ENCODE measurements at regions not wholly inside any gene's neighbourhood (a gene's known extent, or its start where the extent isn't known, plus 50 kb on each side); places are given as distances from the start of the nearest gene placed in this dataset.
"Not testable (repeated sequence)": the region's sequence is repeated elsewhere in the genome, so short reads cannot be mapped to it uniquely, and the experiment has no call there.

DNA sequence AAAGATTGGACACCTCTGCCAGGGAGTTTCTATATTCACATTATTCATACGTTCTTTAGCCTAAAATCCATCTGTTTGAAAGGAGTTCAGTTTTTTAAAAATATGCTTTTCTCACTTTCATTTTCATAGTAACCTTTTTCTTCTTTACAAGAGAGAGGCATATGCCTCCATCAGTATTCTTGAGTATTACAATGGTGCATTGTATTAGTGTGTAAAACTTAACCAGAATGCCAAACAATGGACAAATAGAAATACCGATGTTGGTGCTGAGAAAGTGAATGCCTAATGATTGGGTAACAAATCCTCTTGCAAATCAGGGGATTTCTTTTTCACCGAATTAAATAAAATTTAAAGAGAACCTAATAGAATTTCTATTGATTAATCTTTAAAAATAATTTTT, 163.2 kb upstream of the LAMA2 start:
- H3K9me3 ChIP-seq (ENCODE audit: control insufficient read depth in 5 of 5, low read length in 5 of 5), result no peaks in the 10 kb centered on the region
- H3K9ac ChIP-seq (ENCODE audit: low read length in 5 of 5), result no peak overlapping the region
- no peaks in the 10 kb centered on the region for H3K4me1 ChIP-seq (ENCODE audit: control insufficient read depth in 5 of 5, insufficient read depth in 5 of 5, low read length in 5 of 5)
- H3K27ac ChIP-seq (ENCODE audit: low read depth, low read length), result no peak overlapping the region
- no peak overlapping the region for H3K4me3 ChIP-seq (ENCODE audit: low read depth in 1 of 5, low read length in 5 of 5)
- no peaks in the 10 kb centered on the region for H3K36me3 ChIP-seq (ENCODE audit: control insufficient read depth in 5 of 5, insufficient read depth in 5 of 5, low read length in 5 of 5)
- H3K27me3 ChIP-seq (ENCODE audit: control insufficient read depth in 5 of 5, insufficient read depth in 4 of 5, low read length in 5 of 5), result no peaks in the 10 kb centered on the region

DNA sequence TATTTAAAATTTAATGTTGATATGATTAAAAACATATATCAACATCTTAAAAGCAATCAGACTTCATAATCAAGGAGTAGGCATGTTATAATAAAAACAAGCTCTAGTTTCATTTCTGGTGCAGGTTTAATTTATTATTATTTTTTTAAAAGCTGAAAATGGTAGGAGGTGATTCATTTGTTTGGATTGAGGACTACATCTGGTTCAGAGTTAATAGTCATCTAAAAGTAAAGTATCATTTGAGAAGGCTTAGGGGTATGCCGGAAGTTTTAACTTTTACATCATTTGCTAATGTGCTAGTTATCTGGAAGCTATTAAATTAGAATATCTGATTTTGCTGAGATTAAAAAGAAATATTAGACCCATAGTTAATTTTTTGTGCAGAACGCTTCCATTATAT, 169.5 kb upstream of the LAMA2 start:
- no peaks in the 10 kb centered on the region for H3K9me3 ChIP-seq (ENCODE audit: control insufficient read depth in 5 of 5, low read length in 5 of 5)
- no peaks in the 10 kb centered on the region for H3K36me3 ChIP-seq (ENCODE audit: control insufficient read depth in 5 of 5, insufficient read depth in 5 of 5, low read length in 5 of 5)
- H3K27ac ChIP-seq (ENCODE audit: low read depth, low read length), result no peak overlapping the region
- no peaks in the 10 kb centered on the region for H3K27me3 ChIP-seq (ENCODE audit: control insufficient read depth in 5 of 5, insufficient read depth in 4 of 5, low read length in 5 of 5)
- H3K4me3 ChIP-seq (ENCODE audit: low read depth in 1 of 5, low read length in 5 of 5), result no peak overlapping the region
- no peak overlapping the region for H3K9ac ChIP-seq (ENCODE audit: low read length in 5 of 5)
- H3K4me1 ChIP-seq (ENCODE audit: control insufficient read depth in 5 of 5, insufficient read depth in 5 of 5, low read length in 5 of 5), result no peaks in the 10 kb centered on the region

DNA sequence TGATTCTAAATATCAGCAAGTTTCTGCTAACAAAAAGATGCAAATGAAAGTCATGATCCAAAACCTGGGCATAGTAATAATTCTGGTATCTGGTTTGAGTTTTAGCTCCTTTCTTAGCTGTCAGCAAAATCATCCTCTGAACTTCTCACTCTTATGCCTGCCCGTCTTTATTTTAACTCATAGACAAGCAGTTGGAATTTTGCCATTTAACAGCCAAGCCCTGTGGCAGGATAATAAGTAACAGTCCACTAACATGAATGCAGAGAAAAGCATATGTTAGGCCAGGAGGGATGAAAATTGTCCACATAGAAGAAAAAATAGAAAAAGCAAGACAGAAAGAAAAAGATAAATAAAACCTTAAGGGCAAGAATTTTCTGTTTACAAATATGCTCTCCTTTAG, 170.0 kb upstream of the LAMA2 start:
- H3K4me1 ChIP-seq (ENCODE audit: control insufficient read depth in 5 of 5, insufficient read depth in 5 of 5, low read length in 5 of 5), result no peaks in the 10 kb centered on the region
- no peaks in the 10 kb centered on the region for H3K9me3 ChIP-seq (ENCODE audit: control insufficient read depth in 5 of 5, low read length in 5 of 5)
- no peak overlapping the region for H3K4me3 ChIP-seq (ENCODE audit: low read depth in 1 of 5, low read length in 5 of 5)
- no peaks in the 10 kb centered on the region for H3K27me3 ChIP-seq (ENCODE audit: control insufficient read depth in 5 of 5, insufficient read depth in 4 of 5, low read length in 5 of 5)
- no peak overlapping the region for H3K27ac ChIP-seq (ENCODE audit: low read depth, low read length)
- H3K9ac ChIP-seq (ENCODE audit: low read length in 5 of 5), result no peak overlapping the region
- no peaks in the 10 kb centered on the region for H3K36me3 ChIP-seq (ENCODE audit: control insufficient read depth in 5 of 5, insufficient read depth in 5 of 5, low read length in 5 of 5)

DNA sequence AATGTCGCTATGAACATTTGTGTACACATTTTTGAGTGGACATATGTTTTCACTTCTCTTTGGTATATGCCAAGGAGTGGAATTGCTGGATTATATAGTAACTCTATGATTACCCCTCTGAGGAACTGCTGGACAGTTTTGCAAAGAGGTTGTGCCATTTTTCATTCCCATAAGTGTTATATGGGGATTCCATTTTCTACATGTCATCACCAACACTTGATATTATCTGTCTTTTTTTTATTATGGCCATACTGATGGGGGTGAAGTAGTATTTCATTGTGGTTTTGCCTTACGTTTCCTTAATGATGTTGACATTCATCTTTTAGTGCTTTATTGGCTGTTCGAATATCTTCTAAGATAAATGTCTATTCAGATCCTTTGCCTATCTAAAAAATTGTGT, 171.8 kb upstream of the LAMA2 start:
- no peaks in the 10 kb centered on the region for H3K4me1 ChIP-seq (ENCODE audit: control insufficient read depth in 5 of 5, insufficient read depth in 5 of 5, low read length in 5 of 5)
- H3K27ac ChIP-seq (ENCODE audit: low read depth, low read length), result no peak overlapping the region
- no peak overlapping the region for H3K4me3 ChIP-seq (ENCODE audit: low read depth in 1 of 5, low read length in 5 of 5)
- no peak overlapping the region for H3K9ac ChIP-seq (ENCODE audit: low read length in 5 of 5)
- H3K27me3 ChIP-seq (ENCODE audit: control insufficient read depth in 5 of 5, insufficient read depth in 4 of 5, low read length in 5 of 5), result no peaks in the 10 kb centered on the region
- no peaks in the 10 kb centered on the region for H3K9me3 ChIP-seq (ENCODE audit: control insufficient read depth in 5 of 5, low read length in 5 of 5)
- H3K36me3 ChIP-seq (ENCODE audit: control insufficient read depth in 5 of 5, insufficient read depth in 5 of 5, low read length in 5 of 5), result no peaks in the 10 kb centered on the region

DNA sequence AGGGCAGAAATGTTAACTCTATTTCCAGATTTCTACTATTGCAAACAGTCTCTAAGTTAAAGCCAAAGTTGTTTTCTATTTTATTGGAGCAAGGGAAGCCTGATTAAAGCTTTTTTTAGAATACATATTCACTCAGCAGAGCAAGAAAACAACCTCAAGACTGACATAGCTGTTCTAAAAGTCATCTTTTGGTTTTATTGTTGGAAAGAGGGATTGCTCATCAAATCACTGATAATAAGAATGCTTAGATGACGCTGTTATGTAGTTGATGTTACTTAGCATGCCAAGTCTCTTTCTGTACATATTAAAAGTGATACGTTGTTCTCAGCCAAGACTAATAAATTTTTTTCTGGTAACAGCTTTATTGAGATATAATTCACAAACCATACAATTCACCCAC, 172.6 kb upstream of the LAMA2 start:
- no peak overlapping the region for H3K27ac ChIP-seq (ENCODE audit: low read depth, low read length)
- H3K36me3 ChIP-seq (ENCODE audit: control insufficient read depth in 5 of 5, insufficient read depth in 5 of 5, low read length in 5 of 5), result no peaks in the 10 kb centered on the region
- no peaks in the 10 kb centered on the region for H3K27me3 ChIP-seq (ENCODE audit: control insufficient read depth in 5 of 5, insufficient read depth in 4 of 5, low read length in 5 of 5)
- H3K4me1 ChIP-seq (ENCODE audit: control insufficient read depth in 5 of 5, insufficient read depth in 5 of 5, low read length in 5 of 5), result no peaks in the 10 kb centered on the region
- H3K4me3 ChIP-seq (ENCODE audit: low read depth in 1 of 5, low read length in 5 of 5), result no peak overlapping the region
- H3K9ac ChIP-seq (ENCODE audit: low read length in 5 of 5), result no peak overlapping the region
- no peaks in the 10 kb centered on the region for H3K9me3 ChIP-seq (ENCODE audit: control insufficient read depth in 5 of 5, low read length in 5 of 5)

DNA sequence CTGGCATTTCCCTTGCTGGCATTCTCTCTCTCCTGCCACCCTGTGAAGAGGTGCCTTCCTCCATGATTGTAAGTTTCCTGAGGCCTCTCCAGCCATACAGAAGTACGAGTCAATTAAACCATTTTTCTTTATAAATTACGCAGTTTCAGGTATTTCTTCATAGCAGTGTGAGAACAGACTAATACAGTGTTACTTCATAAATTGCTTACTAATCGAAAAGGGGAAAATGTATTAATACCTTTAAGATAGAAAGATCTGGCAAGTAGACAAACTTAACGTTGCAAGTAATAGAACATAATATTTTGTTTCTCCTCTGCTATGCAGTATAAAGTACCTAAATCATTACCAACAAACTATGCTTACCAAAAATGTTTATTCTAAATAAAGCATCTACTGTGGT, 178.3 kb upstream of the LAMA2 start:
- Histone ChIP-seq H3K4me1 (ENCODE audit: control insufficient read depth in 5 of 5, insufficient read depth in 5 of 5, low read length in 5 of 5) (no peaks in the 10 kb centered on the region), H3K27ac (ENCODE audit: low read depth, low read length) (no peak overlapping the region), H3K9ac (ENCODE audit: low read length in 5 of 5) (no peak overlapping the region), H3K9me3 (ENCODE audit: control insufficient read depth in 5 of 5, low read length in 5 of 5) (no peaks in the 10 kb centered on the region), H3K27me3 (ENCODE audit: control insufficient read depth in 5 of 5, insufficient read depth in 4 of 5, low read length in 5 of 5) (no peaks in the 10 kb centered on the region), H3K4me3 (ENCODE audit: low read depth in 1 of 5, low read length in 5 of 5) (no peak overlapping the region), H3K36me3 (ENCODE audit: control insufficient read depth in 5 of 5, insufficient read depth in 5 of 5, low read length in 5 of 5) (no peaks in the 10 kb centered on the region)

DNA sequence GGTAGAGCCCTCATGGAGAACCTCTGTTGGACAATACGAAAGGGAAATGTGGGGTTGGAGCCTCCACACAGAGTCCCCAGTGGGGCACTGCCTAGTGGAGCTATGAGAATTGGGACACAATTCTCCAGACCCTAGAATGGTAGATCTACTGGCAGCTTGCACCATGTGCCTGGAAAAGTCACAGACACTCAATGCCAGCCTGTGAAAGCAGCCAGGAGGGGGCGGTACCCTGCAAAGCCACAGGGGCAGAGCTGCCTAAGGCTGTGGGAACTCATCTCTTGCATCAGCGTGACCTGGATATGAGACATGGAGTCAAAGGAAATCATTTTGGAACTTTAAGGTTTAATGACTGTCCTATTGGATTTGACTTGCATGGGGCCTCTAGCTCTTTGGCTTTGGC, 179.1 kb upstream of the LAMA2 start:
- H3K27me3 ChIP-seq (ENCODE audit: control insufficient read depth in 5 of 5, insufficient read depth in 4 of 5, low read length in 5 of 5); H3K36me3 ChIP-seq (ENCODE audit: control insufficient read depth in 5 of 5, insufficient read depth in 5 of 5, low read length in 5 of 5); H3K4me1 ChIP-seq (ENCODE audit: control insufficient read depth in 5 of 5, insufficient read depth in 5 of 5, low read length in 5 of 5); H3K27ac ChIP-seq (ENCODE audit: low read depth, low read length); H3K9me3 ChIP-seq (ENCODE audit: control insufficient read depth in 5 of 5, low read length in 5 of 5); H3K9ac ChIP-seq (ENCODE audit: low read length in 5 of 5); H3K4me3 ChIP-seq (ENCODE audit: low read depth in 1 of 5, low read length in 5 of 5): not testable (repeated sequence)

DNA sequence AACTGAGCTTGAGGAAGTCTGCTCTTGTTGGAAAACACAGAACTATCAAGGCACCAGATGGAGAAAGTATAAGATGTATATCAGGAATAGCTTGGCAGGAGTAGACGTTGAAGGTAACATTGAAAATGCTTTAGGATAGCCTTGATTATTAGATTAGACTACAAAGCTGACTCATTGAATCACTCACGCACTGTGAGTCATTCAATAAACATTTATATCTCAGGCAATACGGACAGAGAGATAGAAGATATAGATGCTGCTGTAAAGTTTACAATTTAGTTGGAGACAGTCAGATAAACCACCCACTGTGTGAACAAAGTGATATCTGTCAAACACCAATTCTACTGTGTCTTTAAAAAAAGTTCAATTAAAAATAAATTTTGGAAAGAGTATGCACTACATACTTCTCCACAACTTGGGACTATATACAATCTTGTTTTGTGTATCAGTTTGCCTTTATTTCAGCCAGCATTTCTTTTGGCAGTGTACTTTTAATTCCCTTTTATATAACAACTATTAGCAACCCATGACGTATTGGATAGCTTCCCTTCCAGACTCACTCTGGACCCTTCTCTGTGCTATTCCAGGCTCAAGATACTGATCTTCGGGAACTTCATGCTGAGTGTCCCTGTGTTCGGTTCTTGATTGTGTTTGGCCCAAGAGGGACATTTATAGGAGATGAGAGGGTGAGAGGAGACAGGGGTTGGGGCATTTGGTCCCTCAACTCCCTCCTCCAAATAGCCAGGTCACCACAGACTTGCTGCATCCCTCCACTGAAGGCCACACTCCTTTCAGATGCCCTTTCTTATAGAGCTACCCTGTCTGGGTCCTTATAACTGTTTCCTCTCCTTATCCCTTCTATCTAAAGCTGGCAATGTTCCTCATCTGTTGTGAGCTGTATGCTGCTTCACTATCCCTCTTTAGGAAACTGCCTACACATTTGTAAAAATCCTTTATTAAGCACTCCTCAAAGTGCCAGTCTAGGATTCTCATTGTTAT, 176.6 kb upstream of the PTPRK start:
- Histone ChIP-seq H3K27me3 (ENCODE audit: control insufficient read depth in 5 of 5, insufficient read depth in 4 of 5, low read length in 5 of 5) (no peaks in the 10 kb centered on the region), H3K36me3 (ENCODE audit: control insufficient read depth in 5 of 5, insufficient read depth in 5 of 5, low read length in 5 of 5) (no peaks in the 10 kb centered on the region), H3K9ac (ENCODE audit: low read length in 5 of 5) (no peak overlapping the region), H3K27ac (ENCODE audit: low read depth, low read length) (no peak overlapping the region), H3K4me1 (ENCODE audit: control insufficient read depth in 5 of 5, insufficient read depth in 5 of 5, low read length in 5 of 5) (no peaks in the 10 kb centered on the region), H3K9me3 (ENCODE audit: control insufficient read depth in 5 of 5, low read length in 5 of 5) (no peaks in the 10 kb centered on the region), H3K4me3 (ENCODE audit: low read depth in 1 of 5, low read length in 5 of 5) (no peak overlapping the region)

DNA sequence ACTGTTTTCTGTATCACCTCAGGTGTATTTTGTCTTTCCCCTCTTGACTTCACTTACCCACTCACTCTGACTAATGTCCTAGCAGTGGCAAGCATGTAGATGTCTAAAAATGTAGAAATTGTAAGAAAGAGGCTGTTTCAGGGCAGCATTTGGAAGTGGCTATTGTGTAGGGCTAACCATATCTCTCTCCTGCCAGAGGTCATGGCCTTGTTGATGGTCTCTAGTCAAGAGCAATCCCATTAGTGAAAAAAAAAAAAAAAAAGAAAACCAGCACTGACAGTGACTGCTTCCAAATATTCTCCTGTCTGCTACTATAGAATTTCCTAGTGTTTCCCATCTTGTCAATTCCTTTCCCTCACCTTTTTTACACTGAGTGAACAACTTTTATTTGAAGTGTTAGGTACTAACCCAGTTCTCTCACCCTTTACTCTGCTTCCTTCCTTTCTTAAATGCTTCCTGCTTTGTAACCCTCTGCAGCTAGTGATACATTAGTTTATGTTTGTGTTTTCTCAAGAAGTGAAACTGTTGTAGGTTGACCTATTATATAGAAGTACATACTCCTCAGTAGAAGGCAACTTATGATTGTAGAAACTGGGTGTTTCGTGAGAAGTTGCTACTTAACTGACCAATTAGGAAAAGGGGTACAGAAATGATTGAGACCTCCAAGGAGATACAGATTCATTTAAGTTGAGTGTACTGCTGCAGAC, 174.1 kb upstream of the PTPRK start:
- Histone ChIP-seq H3K36me3 (ENCODE audit: control insufficient read depth in 5 of 5, insufficient read depth in 5 of 5, low read length in 5 of 5) (no peaks in the 10 kb centered on the region), H3K4me3 (ENCODE audit: low read depth in 1 of 5, low read length in 5 of 5) (no peak overlapping the region), H3K27ac (ENCODE audit: low read depth, low read length) (no peak overlapping the region), H3K27me3 (ENCODE audit: control insufficient read depth in 5 of 5, insufficient read depth in 4 of 5, low read length in 5 of 5) (no peaks in the 10 kb centered on the region), H3K9ac (ENCODE audit: low read length in 5 of 5) (no peak overlapping the region), H3K9me3 (ENCODE audit: control insufficient read depth in 5 of 5, low read length in 5 of 5) (no peaks in the 10 kb centered on the region), H3K4me1 (ENCODE audit: control insufficient read depth in 5 of 5, insufficient read depth in 5 of 5, low read length in 5 of 5) (no peaks in the 10 kb centered on the region)

DNA sequence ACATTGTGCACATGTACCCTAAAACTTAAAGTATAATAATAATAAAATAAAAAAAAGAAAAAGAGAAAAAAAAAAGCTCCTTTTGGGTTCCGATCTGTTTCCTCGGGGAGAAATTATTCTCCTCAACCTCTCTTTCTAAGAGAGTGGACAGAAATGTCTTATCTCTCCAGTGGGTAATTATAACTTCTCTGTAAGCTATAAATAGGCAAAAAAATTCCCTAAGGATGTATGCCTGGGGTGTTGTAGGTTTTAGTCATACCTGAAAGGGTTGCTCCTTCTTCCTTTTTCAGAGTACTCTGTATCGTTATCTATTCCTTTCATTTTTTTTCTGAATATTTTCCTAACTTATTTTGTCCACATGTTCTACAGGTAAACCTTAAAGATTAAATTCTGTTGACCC, 169.7 kb upstream of the PTPRK start:
- Histone ChIP-seq H3K27ac (ENCODE audit: low read depth, low read length) (no peak overlapping the region), H3K4me3 (ENCODE audit: low read depth in 1 of 5, low read length in 5 of 5) (no peak overlapping the region), H3K27me3 (ENCODE audit: control insufficient read depth in 5 of 5, insufficient read depth in 4 of 5, low read length in 5 of 5) (no peaks in the 10 kb centered on the region), H3K36me3 (ENCODE audit: control insufficient read depth in 5 of 5, insufficient read depth in 5 of 5, low read length in 5 of 5) (no peaks in the 10 kb centered on the region), H3K9me3 (ENCODE audit: control insufficient read depth in 5 of 5, low read length in 5 of 5) (peaks cover 0 to 8% (median 0%) of the 10 kb centered on the region in 5 donors), H3K9ac (ENCODE audit: low read length in 5 of 5) (no peak overlapping the region), H3K4me1 (ENCODE audit: control insufficient read depth in 5 of 5, insufficient read depth in 5 of 5, low read length in 5 of 5) (no peaks in the 10 kb centered on the region)

Measured in subcutaneous abdominal adipose tissue (tissue), 5 donors.